ENCODE measurements at regions not wholly inside any gene's neighbourhood (a gene's known extent, or its start where the extent isn't known, plus 50 kb on each side); places are given as distances from the start of the nearest gene placed in this dataset.

- intact Hi-C loops (cut with DNase I): loop anchor here (10.0 kb wide), 1 partner anchor 155 kb away; the partner anchor contains the start of gene MEG3
- DNase-seq (ENCODE audit: missing footprints): no peak
- ATAC-seq: no peak
Measured at GRCh38 chr14:100669468-100669867, 57.2 kb upstream of the DLK1 start.

DNA sequence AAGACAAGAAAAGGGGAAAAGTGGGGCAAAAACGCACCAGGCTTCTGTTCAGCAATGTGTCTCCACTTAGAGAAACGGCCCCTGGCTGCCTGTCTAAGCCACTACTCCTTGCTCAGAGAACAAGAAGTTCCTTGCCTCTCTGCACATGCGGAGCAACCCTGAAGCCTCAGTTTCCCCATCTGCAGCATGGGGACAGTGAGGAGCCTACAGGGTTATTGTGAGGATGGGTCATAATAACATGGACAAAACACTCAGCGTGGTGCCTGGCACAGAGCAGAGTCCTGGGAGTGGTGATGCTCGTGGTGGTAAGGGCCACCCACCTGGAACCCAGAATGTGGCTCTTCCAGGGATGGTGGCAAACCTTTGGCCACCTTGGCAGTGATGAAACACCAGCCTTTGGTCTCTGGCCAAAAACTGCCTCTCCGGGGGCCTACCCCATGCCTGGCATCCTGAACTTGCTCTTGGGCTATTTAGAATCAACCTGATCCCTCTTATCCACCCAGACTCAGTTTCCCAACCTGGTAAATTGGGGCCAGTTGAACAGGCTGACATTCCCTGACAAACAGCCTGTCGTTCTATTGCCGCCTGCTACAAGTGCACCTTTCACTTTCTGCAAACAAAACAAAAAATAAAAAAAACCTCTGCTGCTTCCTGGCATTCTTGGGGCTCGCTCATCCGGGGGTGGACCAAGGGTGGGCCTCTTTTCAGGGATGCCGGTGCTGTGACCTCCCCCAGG, 56.5 kb upstream of the DLK1 start:
- intact Hi-C loops (cut with DNase I): no loop called here
- ATAC-seq (no peak), DNase-seq (ENCODE audit: missing footprints) (no peak)

- intact Hi-C loops (cut with DNase I): no loop called here
- ATAC-seq (no peak), DNase-seq (ENCODE audit: missing footprints) (no peak)
Measured at GRCh38 chr14:100670753-100671049, 56.0 kb upstream of the DLK1 start.

DNA sequence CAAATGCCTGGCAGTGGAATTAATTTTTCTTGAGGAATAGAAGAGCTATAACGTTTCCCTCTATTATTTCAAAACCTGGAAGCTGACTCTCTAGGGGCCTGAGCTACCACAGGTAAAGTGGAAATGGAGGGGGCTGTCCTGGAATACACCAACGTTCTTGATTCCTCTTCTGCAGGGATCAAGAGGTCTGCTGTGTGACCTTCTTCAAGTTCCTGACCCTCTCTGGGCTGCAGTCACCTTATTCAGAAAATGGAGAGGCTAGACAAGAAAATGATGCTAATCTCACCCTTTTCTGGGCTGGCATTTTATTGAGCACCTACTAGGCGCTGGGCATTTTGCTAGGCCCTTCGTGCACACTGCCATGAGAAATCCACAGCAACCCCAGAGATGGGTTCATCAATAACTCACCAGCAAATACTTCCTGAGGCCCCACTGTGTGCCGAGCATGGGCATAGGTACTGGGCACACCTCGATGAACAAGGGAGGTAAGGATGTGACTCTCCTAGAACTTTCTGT, 55.2 kb upstream of the DLK1 start:
- ATAC-seq (no peak), DNase-seq (ENCODE audit: missing footprints) (peak; percentile 28)
- intact Hi-C loops (cut with DNase I): no loop called here

GRCh38 chr14:100671906-100672305, 54.8 kb upstream of the DLK1 start:
- peak; percentile 1 for DNase-seq (ENCODE audit: missing footprints)
- intact Hi-C loops (cut with DNase I): no loop called here
- no peak for ATAC-seq

- DNase-seq (ENCODE audit: missing footprints) (peak; percentile 43), ATAC-seq (no peak)
- intact Hi-C loops (cut with DNase I): no loop called here
Measured at GRCh38 chr14:100673085-100673806, 53.4 kb upstream of the DLK1 start.

GRCh38 chr14:100673807-100674154, 52.9 kb upstream of the DLK1 start:
- DNase-seq (ENCODE audit: missing footprints) (peak; percentile 4), ATAC-seq (no peak)
- intact Hi-C loops (cut with DNase I): no loop called here

GRCh38 chr14:100674428-100674827, 52.3 kb upstream of the DLK1 start:
- ATAC-seq: no peak
- DNase-seq (ENCODE audit: missing footprints): peak; percentile 20
- intact Hi-C loops (cut with DNase I): no loop called here

GRCh38 chr14:100674897-100675619, 51.6 kb upstream of the DLK1 start:
- intact Hi-C loops (cut with DNase I): loop anchor here (5.0 kb wide), 1 partner anchor 37 kb away; no protein-coding TSS in a partner anchor

DNA sequence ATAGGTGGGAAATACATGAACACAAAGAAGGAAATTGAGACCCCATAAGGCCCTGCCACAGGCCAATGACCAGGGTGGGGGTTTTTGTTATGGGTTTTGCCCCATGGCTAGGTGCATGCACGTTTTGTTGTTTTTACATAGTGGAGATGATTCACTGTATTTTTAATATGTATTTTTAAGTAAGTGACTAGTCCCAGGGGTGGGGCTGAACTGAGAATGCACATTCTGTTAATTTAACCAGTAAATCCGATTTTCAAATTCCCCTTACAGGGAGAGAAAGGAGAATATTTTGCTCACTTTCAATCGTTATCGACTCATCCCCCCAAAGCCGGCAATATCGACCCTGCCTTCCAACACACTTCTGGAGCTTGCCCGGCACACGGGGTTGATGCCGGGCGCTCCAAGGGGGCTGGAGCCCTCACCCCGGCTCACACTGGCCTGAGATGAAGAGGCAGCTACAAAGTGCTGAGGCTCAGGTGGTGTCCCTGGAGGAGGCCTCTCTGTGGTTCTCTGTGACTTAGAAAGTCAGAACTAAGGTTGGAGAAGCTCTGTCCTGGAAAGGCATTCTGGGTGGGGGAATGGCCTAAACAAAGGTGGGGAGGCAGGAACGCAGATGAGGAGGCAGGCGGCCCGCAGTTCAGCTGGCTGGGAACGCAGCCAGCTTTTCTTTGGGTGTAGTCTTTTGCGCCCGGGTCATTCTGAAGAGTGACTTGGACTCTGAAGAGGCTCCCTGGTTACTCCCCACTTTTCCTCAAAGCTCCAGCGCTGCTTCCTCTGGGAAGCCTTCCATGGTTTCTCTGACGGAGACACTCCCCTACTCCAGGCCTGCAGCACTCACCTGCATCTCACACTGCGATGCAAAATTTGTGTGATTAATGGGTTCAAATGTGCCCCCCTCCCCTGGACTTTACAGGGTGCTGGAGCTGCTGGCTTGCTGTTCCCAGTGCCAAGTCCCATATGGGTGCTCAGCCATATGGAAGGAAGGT, 50.7 kb upstream of the DLK1 start:
- ATAC-seq: no peak
- intact Hi-C loops (cut with DNase I): loop anchor here (5.0 kb wide), 1 partner anchor 36 kb away; no protein-coding TSS in a partner anchor
- DNase-seq (ENCODE audit: missing footprints): peak; percentile 9

More at GRCh38 chr14:100674897-100675619, 51.6 kb upstream of the DLK1 start:
- DNase-seq (ENCODE audit: missing footprints): peak; percentile 8
- no peak for ATAC-seq

Data from Right ventricle myocardium inferior (tissue), 1 donor.